ENCODE measurements at regions not wholly inside any gene's neighbourhood (a gene's known extent, or its start where the extent isn't known, plus 50 kb on each side); places are given as distances from the start of the nearest gene placed in this dataset.
"Not testable (repeated sequence)": the region's sequence is repeated elsewhere in the genome, so short reads cannot be mapped to it uniquely, and the experiment has no call there.

- no peak for DNase-seq
These were observed 57.9 kb downstream of the PYDC2 start for GRCh38 chr3:191518861-191519260.

- no peak for DNase-seq
These were observed 60.1 kb downstream of the PYDC2 start for GRCh38 chr3:191521055-191521454.

GRCh38 chr3:191523148-191523547 is 62.2 kb downstream of the PYDC2 start:
- DNase-seq: peak; percentile 71 to 85 (median 73)

GRCh38 chr3:191528589-191528988 is 67.6 kb downstream of the PYDC2 start:
- no peak for DNase-seq

GRCh38 chr3:191529992-191530391 is 69.0 kb downstream of the PYDC2 start:
- no peak for DNase-seq

GRCh38 chr3:191531434-191531972 is 70.5 kb downstream of the PYDC2 start:
- DNase-seq: no peak

GRCh38 chr3:191543018-191543417 is 82.1 kb downstream of the PYDC2 start:
- DNase-seq: no peak

GRCh38 chr3:191543897-191544296 is 82.9 kb downstream of the PYDC2 start:
- no peak for DNase-seq

GRCh38 chr3:191549357-191549756 is 88.4 kb downstream of the PYDC2 start:
- no peak for DNase-seq

- DNase-seq: peak in 1 of 3 experiments; percentile 18
These were observed 94.1 kb downstream of the PYDC2 start for GRCh38 chr3:191555037-191555436.

- no peak for DNase-seq
These were observed 96.4 kb downstream of the PYDC2 start for GRCh38 chr3:191557322-191557721.

- DNase-seq: peak in 2 of 3 experiments; percentile 48 to 89
These were observed 102.8 kb downstream of the PYDC2 start for GRCh38 chr3:191563722-191564121.

GRCh38 chr3:191566469-191566868 is 105.5 kb downstream of the PYDC2 start:
- no peak for DNase-seq

GRCh38 chr3:191568206-191568605 is 107.2 kb downstream of the PYDC2 start:
- DNase-seq: no peak

GRCh38 chr3:191592105-191592504 is 131.1 kb downstream of the PYDC2 start:
- DNase-seq: peak in 1 of 3 experiments; percentile 36

- no peak for DNase-seq
These were observed 132.5 kb downstream of the PYDC2 start for GRCh38 chr3:191593486-191593885.

- not testable (repeated sequence) for DNase-seq
These were observed 154.5 kb downstream of the PYDC2 start for GRCh38 chr3:191615511-191615910.

- DNase-seq: no peak
These were observed 163.3 kb downstream of the PYDC2 start for GRCh38 chr3:191624299-191624698.

GRCh38 chr3:191627064-191627463 is 166.1 kb downstream of the PYDC2 start:
- DNase-seq: peak in 1 of 3 experiments; percentile 22

GRCh38 chr3:191628571-191628970 is 167.6 kb downstream of the PYDC2 start:
- DNase-seq: no peak

GRCh38 chr3:191631496-191631895 is 170.5 kb downstream of the PYDC2 start:
- DNase-seq: no peak

- no peak for DNase-seq
These were observed 173.9 kb downstream of the PYDC2 start for GRCh38 chr3:191634902-191635301.

GRCh38 chr3:191637611-191638010 is 176.6 kb downstream of the PYDC2 start:
- no peak for DNase-seq

- no peak for DNase-seq
These were observed 180.8 kb downstream of the PYDC2 start for GRCh38 chr3:191641789-191642188.

GRCh38 chr3:191644291-191644690 is 183.3 kb downstream of the PYDC2 start:
- DNase-seq: no peak

- no peak for DNase-seq
These were observed 185.3 kb downstream of the PYDC2 start for GRCh38 chr3:191646242-191646641.

All from NCI-H1417 (cell line).